DOHH2 (cell line): ENCODE measurements at regions not wholly inside any gene's neighbourhood (a gene's known extent, or its start where the extent isn't known, plus 50 kb on each side); places are given as distances from the start of the nearest gene placed in this dataset.

ENCODE experiments used
- H3F3A ChIP-seq: fragments of 200-600 bp; sonication (generic), shearing (Covaris generic); 2 replicates; pipeline ENCODE4 v1.6.0; 2016; ENCODE audit warnings: antibody characterized with exemption, mild to moderate bottlenecking; ENCODE audit not compliant: control insufficient read depth, insufficient read depth
- H3K27ac ChIP-seq: fragments of 200-600 bp; sonication (generic); 2 replicates; pipeline ENCODE4 v1.5.1; 2014; ENCODE audit warnings: low read depth, mild to moderate bottlenecking, low read length, moderate library complexity
- H3K27me3 ChIP-seq: fragments of 200-600 bp; sonication (generic); 2 replicates; pipeline ENCODE4 v1.6.1; 2014; ENCODE audit warnings: mild to moderate bottlenecking, low read length, mixed read lengths; ENCODE audit not compliant: control insufficient read depth
- H3K36me3 ChIP-seq: fragments of 200-600 bp; sonication (generic); 2 replicates; pipeline ENCODE4 v1.6.1; 2014; ENCODE audit warnings: mild to moderate bottlenecking, low read length, moderate library complexity, mixed read lengths; ENCODE audit not compliant: control insufficient read depth
- H3K4me1 ChIP-seq: fragments of 200-600 bp; sonication (generic); 2 replicates; pipeline ENCODE4 v1.6.1; 2014; ENCODE audit warnings: mild to moderate bottlenecking, low read length, mixed read lengths; ENCODE audit not compliant: control insufficient read depth
- H3K4me2 ChIP-seq: fragments of 200-600 bp; sonication (generic); 2 replicates; pipeline ENCODE4 v1.6.0; 2014; ENCODE audit warnings: mild to moderate bottlenecking, low read length, moderate library complexity
- H3K4me3 ChIP-seq: fragments of 200-600 bp; sonication (generic); 2 replicates; pipeline ENCODE4 v1.5.1; 2014; ENCODE audit warnings: mild to moderate bottlenecking, low read length, mixed read lengths
- H3K79me2 ChIP-seq: fragments of 200-600 bp; sonication (generic); 2 replicates; pipeline ENCODE4 v1.6.1; 2014; ENCODE audit warnings: mild to moderate bottlenecking, low read length, mixed read lengths; ENCODE audit not compliant: control insufficient read depth
- H3K9me2 ChIP-seq: fragments of 200-600 bp; sonication (generic); replicated peaks from 2 replicates; pipeline ENCODE4 v1.6.1; 2014; ENCODE audit warnings: mild to moderate bottlenecking, low read length, mixed read lengths; ENCODE audit not compliant: control insufficient read depth
- H3K9me3 ChIP-seq: fragments of 200-600 bp; sonication (generic); 2 replicates; pipeline ENCODE4 v1.6.1; 2014; ENCODE audit warnings: antibody characterized with exemption, low read length, mixed read lengths; ENCODE audit not compliant: control insufficient read depth, insufficient read depth
- H4K20me1 ChIP-seq: fragments of 200-600 bp; sonication (generic); 2 replicates; pipeline ENCODE4 v1.6.0; 2014; ENCODE audit warnings: low read depth, mild to moderate bottlenecking, antibody characterized with exemption, low read length, moderate library complexity; ENCODE audit not compliant: control insufficient read depth, insufficient read depth
- CTCF ChIP-seq: fragments of 200-600 bp; sonication (generic); IDR thresholded peaks from one replicate; pipeline ENCODE4 v1.5.1; 2014; ENCODE audit warnings: antibody characterized with exemption, mild to moderate bottlenecking, low read depth, low read length; ENCODE audit not compliant: poor library complexity, severe bottlenecking
- EZH2phosphoT487 ChIP-seq: fragments of 200-600 bp; sonication (generic); IDR thresholded peaks from 2 replicates; pipeline ENCODE4 v1.6.1; 2017; ENCODE audit warnings: borderline replicate concordance, mild to moderate bottlenecking, antibody characterized with exemption, low read length, moderate library complexity, mixed read lengths

GRCh38 chr18:66346833-66347588 lies 256.9 kb downstream of the CDH19 start:
- no peak overlapping the region for H3K27ac ChIP-seq
- H3K36me3 ChIP-seq: no peaks in the 10 kb centered on the region
- H3F3A ChIP-seq: no peaks in the 10 kb centered on the region
- no peak for TF ChIP-seq CTCF
- TF ChIP-seq EZH2phosphoT487: no peak
- H3K4me3 ChIP-seq: no peak overlapping the region
- no peaks in the 10 kb centered on the region for H3K79me2 ChIP-seq
- H3K4me2 ChIP-seq: no peak overlapping the region
- no peaks in the 10 kb centered on the region for H3K9me3 ChIP-seq
- H3K9me2 ChIP-seq: no peaks in the 10 kb centered on the region
- H3K4me1 ChIP-seq: no peaks in the 10 kb centered on the region
- no peaks in the 10 kb centered on the region for H3K27me3 ChIP-seq
- H4K20me1 ChIP-seq: no peaks in the 10 kb centered on the region

- TF ChIP-seq CTCF (no peak), EZH2phosphoT487 (no peak)
- H3K79me2 ChIP-seq: no peaks in the 10 kb centered on the region
- H3K4me1 ChIP-seq: no peaks in the 10 kb centered on the region
- H3K9me3 ChIP-seq: no peaks in the 10 kb centered on the region
- H3F3A ChIP-seq: no peaks in the 10 kb centered on the region
- no peak overlapping the region for H3K27ac ChIP-seq
- no peaks in the 10 kb centered on the region for H3K36me3 ChIP-seq
- no peak overlapping the region for H3K4me2 ChIP-seq
- no peaks in the 10 kb centered on the region for H3K9me2 ChIP-seq
- H4K20me1 ChIP-seq: no peaks in the 10 kb centered on the region
- H3K27me3 ChIP-seq: no peaks in the 10 kb centered on the region
- H3K4me3 ChIP-seq: no peak overlapping the region
Observed at GRCh38 chr18:66344227-66344626, 259.7 kb downstream of the CDH19 start.

- Histone ChIP-seq H3K4me1 (no peaks in the 10 kb centered on the region), H3K27ac (no peak overlapping the region), H4K20me1 (no peaks in the 10 kb centered on the region), H3K9me3 (no peaks in the 10 kb centered on the region), H3K36me3 (no peaks in the 10 kb centered on the region), H3K4me2 (no peak overlapping the region), H3K79me2 (no peaks in the 10 kb centered on the region), H3K4me3 (no peak overlapping the region), H3K27me3 (no peaks in the 10 kb centered on the region), H3F3A (no peaks in the 10 kb centered on the region), H3K9me2 (no peaks in the 10 kb centered on the region)
- TF ChIP-seq CTCF: no peak
- TF ChIP-seq EZH2phosphoT487: no peak
Observed at GRCh38 chr18:66342577-66342976, 261.3 kb downstream of the CDH19 start.
